Peyer's patch (tissue), 4 donors: ENCODE measurements at regions not wholly inside any gene's neighbourhood (a gene's known extent, or its start where the extent isn't known, plus 50 kb on each side); places are given as distances from the start of the nearest gene placed in this dataset.

ENCODE experiments used
- DNase-seq, 3 donors: peaks; one replicate each; pipeline ENCODE4 v3.0.0-alpha.2; 2017 to 2019
- H3K27ac ChIP-seq, 4 donors: fragments of 200-600 bp; sonication (generic); one replicate each; pipeline ENCODE4 v1.5.1; 2016 to 2019
- H3K27me3 ChIP-seq, 2 donors: fragments of 200-600 bp; sonication (generic); one replicate each; pipeline ENCODE4 v1.5.1; 2019
- H3K36me3 ChIP-seq, 3 donors: fragments of 200-600 bp; sonication (generic); one replicate each; pipeline ENCODE4 v1.5.1; 2016 to 2019
- H3K4me1 ChIP-seq, 4 donors: fragments of 200-600 bp; sonication (generic); one replicate each; pipeline ENCODE4 v1.5.1; 2016 to 2019
- H3K4me3 ChIP-seq, 4 donors: fragments of 200-600 bp; sonication (generic); 1 replicate in 3 of 4; 2 replicates in 1 of 4; pipeline ENCODE4 v1.5.1; 2016 to 2019; ENCODE audit warnings: mild to moderate bottlenecking in 1 of 4
- H3K9me3 ChIP-seq, 4 donors: fragments of 200-600 bp; sonication (generic); one replicate each; pipeline ENCODE4 v1.5.1; 2016 to 2019; ENCODE audit warnings: mild to moderate bottlenecking in 1 of 4
- CTCF ChIP-seq, 6 experiments: fragments of 450-650 bp in 4 of 6; fragments of 200-600 bp in 2 of 6; sonication (generic) in 1 of 6; IDR thresholded peaks; one replicate each; pipeline ENCODE4 v1.5.1; 2017 to 2019; ENCODE audit warnings: antibody characterized with exemption in 6 of 6, mild to moderate bottlenecking in 3 of 6, moderate library complexity in 1 of 6
- POLR2A ChIP-seq, 2 donors: fragments of 450-650 bp; IDR thresholded peaks; one replicate each; pipeline ENCODE4 v1.5.1; 2017; ENCODE audit warnings: antibody characterized with exemption in 2 of 2, mild to moderate bottlenecking in 2 of 2, moderate library complexity in 2 of 2

- DNase-seq = no peak
- no peak overlapping the region for H3K4me3 ChIP-seq
- no peaks in the 10 kb centered on the region for H3K9me3 ChIP-seq
- H3K27ac ChIP-seq = no peak overlapping the region
- TF ChIP-seq CTCF (IDR thresholded peaks at IDR 0.05) (no peak), POLR2A (IDR thresholded peaks at IDR 0.05) (no peak)
- H3K36me3 ChIP-seq = no peaks in the 10 kb centered on the region
- no peaks in the 10 kb centered on the region for H3K27me3 ChIP-seq
- H3K4me1 ChIP-seq = peaks cover 0 to 7% (median 0%) of the 10 kb centered on the region in 4 donors
Measured at GRCh38 chr5:169496878-169497277, 86.7 kb upstream of the SPDL1 start.

GRCh38 chr5:169494941-169495548, 88.5 kb upstream of the SPDL1 start:
- DNase-seq = no peak
- TF ChIP-seq POLR2A (IDR thresholded peaks at IDR 0.05) = no peak
- no peak for TF ChIP-seq CTCF (IDR thresholded peaks at IDR 0.05)
- Histone ChIP-seq H3K9me3 (no peaks in the 10 kb centered on the region), H3K4me1 (peaks cover 0 to 7% (median 0%) of the 10 kb centered on the region in 4 donors), H3K27me3 (no peaks in the 10 kb centered on the region), H3K4me3 (no peak overlapping the region), H3K27ac (no peak overlapping the region), H3K36me3 (no peaks in the 10 kb centered on the region)

- Histone ChIP-seq H3K27me3 (no peaks in the 10 kb centered on the region), H3K9me3 (no peaks in the 10 kb centered on the region), H3K4me3 (no peak overlapping the region), H3K4me1 (peaks cover 0 to 7% (median 0%) of the 10 kb centered on the region in 4 donors), H3K36me3 (no peaks in the 10 kb centered on the region), H3K27ac (no peak overlapping the region)
- TF ChIP-seq CTCF (IDR thresholded peaks at IDR 0.05) (no peak), POLR2A (IDR thresholded peaks at IDR 0.05) (no peak)
- no peak for DNase-seq
Measured at GRCh38 chr5:169494383-169494935, 89.1 kb upstream of the SPDL1 start.

GRCh38 chr5:169474226-169474625, 109.3 kb upstream of the SPDL1 start:
- Histone ChIP-seq H3K27me3 (no peaks in the 10 kb centered on the region), H3K36me3 (no peaks in the 10 kb centered on the region), H3K4me3 (no peak overlapping the region), H3K9me3 (no peaks in the 10 kb centered on the region), H3K27ac (no peak overlapping the region), H3K4me1 (no peaks in the 10 kb centered on the region)
- no peak for DNase-seq
- TF ChIP-seq CTCF (IDR thresholded peaks at IDR 0.05) = no peak
- no peak for TF ChIP-seq POLR2A (IDR thresholded peaks at IDR 0.05)

GRCh38 chr5:169472544-169472943, 111.0 kb upstream of the SPDL1 start:
- Histone ChIP-seq H3K4me3 (no peak overlapping the region), H3K36me3 (no peaks in the 10 kb centered on the region), H3K9me3 (no peaks in the 10 kb centered on the region), H3K27ac (no peak overlapping the region), H3K27me3 (no peaks in the 10 kb centered on the region), H3K4me1 (no peaks in the 10 kb centered on the region)
- no peak for TF ChIP-seq POLR2A (IDR thresholded peaks at IDR 0.05)
- TF ChIP-seq CTCF (IDR thresholded peaks at IDR 0.05) = no peak
- no peak for DNase-seq
